Psoas muscle (tissue), 7 donors: ENCODE measurements at regions not wholly inside any gene's neighbourhood (a gene's known extent, or its start where the extent isn't known, plus 50 kb on each side); places are given as distances from the start of the nearest gene placed in this dataset.
A peak's percentile ranks its signal among the peaks of the same experiment; 100 is the strongest.

Source experiments
- ATAC-seq, 4 donors: fragments of 200-7000 bp; cut with Tn5 transposase; one replicate each; pipeline ENCODE4 v1.9.1; 2020; ENCODE audit warnings: moderate library complexity in 3 of 4, mild to moderate bottlenecking in 2 of 4
- DNase-seq, 2 donors: peaks; one replicate each; pipeline ENCODE4 v3.0.0-alpha.2; 2020
- H3K27ac ChIP-seq: fragments of 200-600 bp; one replicate; pipeline ENCODE4 v1.8.0; 2022
- H3K27me3 ChIP-seq, 3 donors: fragments of 200-600 bp in 1 of 3; one replicate each; pipeline versions ENCODE4 v1.6.1 to v1.8.0; 2013 to 2022; ENCODE audit warnings: low read length in 2 of 3, mild to moderate bottlenecking in 2 of 3, moderate library complexity in 1 of 3; ENCODE audit not compliant: insufficient read depth in 3 of 3
- H3K36me3 ChIP-seq, 2 donors: fragments of 200-600 bp in 1 of 2; one replicate each; pipeline versions ENCODE4 v1.6.1 to v1.8.0; 2013 to 2022; ENCODE audit warnings: low read depth in 1 of 2, mild to moderate bottlenecking in 1 of 2, moderate library complexity in 1 of 2; ENCODE audit not compliant: insufficient read depth in 1 of 2
- H3K4me1 ChIP-seq: fragments of 200-600 bp; one replicate; pipeline ENCODE4 v1.8.0; 2022
- H3K4me3 ChIP-seq: fragments of 200-600 bp; one replicate; pipeline ENCODE4 v1.8.0; 2022; ENCODE audit warnings: mild to moderate bottlenecking
- H3K9me3 ChIP-seq: fragments of 200-600 bp; one replicate; pipeline ENCODE4 v1.8.0; 2022
- WGBS, 3 donors: extraction: QIAGEN DNeasy Blood & Tissue Kit; methylation state at CpG; one replicate each; pipeline versions ENCODE4 v1.1.6 to v1.1.7; 2013; 5-methylcytosine and 5-hydroxymethylcytosine counted together
- intact Hi-C, 2 donors: fragments of 100-400 bp; cut with DNase I; formaldehyde crosslinking; loops; one replicate each; pipeline versions ENCODE4 v1.11.0 to v1.14.2; 2022
- TF ChIP-seq, protein P1 (sequence below): fragments of 200-600 bp; IDR thresholded peaks from one replicate; pipeline ENCODE4 v1.8.0; 2022; ENCODE audit warnings: antibody characterized with exemption
- donor health status: healthy with polysubstance abuse.
- donor health status: DM: no; HTN: no; CAD: no; lungs with moderate emphysema.
- donor health status: Bipolar disorder and iron deficiency.
- donor health status: healthy.
- donor health status: DM: yes; HTN: yes; CAD: no.
- donor health status: DM: no; HTN: no; CAD: no.
- donor health status: DM: yes; HTN: yes; CAD: no.

DNA sequence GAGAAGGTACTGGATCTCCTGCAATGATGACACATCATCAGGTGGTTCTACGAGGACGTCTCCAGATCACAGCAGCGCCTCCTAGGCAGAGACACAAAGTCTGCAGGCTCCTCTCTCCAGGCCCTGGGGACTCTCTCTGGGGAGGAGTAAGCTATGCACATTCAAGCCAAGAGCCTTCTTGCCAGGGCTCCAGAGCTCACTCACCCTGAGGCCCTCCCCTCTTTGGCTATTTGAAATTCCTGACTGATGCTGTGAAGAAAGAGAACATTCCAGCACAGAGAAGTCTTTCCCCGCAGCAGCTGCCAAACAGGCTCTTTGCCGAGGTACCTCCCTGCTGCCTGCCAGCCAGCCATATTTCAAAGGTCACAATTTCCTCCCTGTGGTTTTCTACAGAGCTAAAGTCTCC is 204.9 kb downstream of the CSNK2A3 start:
- Histone ChIP-seq H3K36me3 (no peaks in the 10 kb centered on the region), H3K4me3 (no peak overlapping the region), H3K4me1 (peaks cover 18% of the 10 kb centered on the region), H3K27me3 (no peaks in the 10 kb centered on the region), H3K9me3 (no peaks in the 10 kb centered on the region), H3K27ac (peak overlapping the region; percentile 46)
- TF ChIP-seq, protein P1, sequence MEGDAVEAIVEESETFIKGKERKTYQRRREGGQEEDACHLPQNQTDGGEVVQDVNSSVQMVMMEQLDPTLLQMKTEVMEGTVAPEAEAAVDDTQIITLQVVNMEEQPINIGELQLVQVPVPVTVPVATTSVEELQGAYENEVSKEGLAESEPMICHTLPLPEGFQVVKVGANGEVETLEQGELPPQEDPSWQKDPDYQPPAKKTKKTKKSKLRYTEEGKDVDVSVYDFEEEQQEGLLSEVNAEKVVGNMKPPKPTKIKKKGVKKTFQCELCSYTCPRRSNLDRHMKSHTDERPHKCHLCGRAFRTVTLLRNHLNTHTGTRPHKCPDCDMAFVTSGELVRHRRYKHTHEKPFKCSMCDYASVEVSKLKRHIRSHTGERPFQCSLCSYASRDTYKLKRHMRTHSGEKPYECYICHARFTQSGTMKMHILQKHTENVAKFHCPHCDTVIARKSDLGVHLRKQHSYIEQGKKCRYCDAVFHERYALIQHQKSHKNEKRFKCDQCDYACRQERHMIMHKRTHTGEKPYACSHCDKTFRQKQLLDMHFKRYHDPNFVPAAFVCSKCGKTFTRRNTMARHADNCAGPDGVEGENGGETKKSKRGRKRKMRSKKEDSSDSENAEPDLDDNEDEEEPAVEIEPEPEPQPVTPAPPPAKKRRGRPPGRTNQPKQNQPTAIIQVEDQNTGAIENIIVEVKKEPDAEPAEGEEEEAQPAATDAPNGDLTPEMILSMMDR, result peak; percentile 46
- ATAC-seq (peak; percentile 91 to 95 (median 92)), DNase-seq (peak; percentile 83 to 93)
- WGBS, 3 donors, result 8 to 15% (median 11%) methylated on average over 5 of the region's 5 CpGs
- intact Hi-C loops, result loop anchor here in 1 of 2 donors (5.0 kb wide), 1 partner anchor 91 kb away; no protein-coding TSS in a partner anchor

DNA sequence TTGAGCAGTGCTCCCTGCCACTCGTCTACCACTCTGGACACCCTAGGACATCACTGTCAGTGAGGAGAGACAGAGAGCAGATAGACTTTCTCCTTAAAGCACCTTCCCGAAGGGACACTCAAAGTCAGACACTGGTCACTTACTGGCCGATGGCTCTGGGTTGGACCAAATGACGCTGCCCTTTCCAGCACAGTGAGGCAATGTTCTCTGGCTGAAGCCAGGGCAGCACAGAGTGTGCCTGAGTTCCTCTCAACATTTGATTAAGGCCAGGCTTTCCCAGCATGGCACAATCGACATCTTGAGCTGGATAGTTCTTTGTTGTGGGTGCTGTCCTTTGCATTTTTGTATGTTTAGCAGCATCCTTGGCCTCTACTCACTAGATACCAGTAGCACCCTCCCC is 206.2 kb downstream of the CSNK2A3 start:
- peak overlapping the region; percentile 10 for H3K27ac ChIP-seq
- TF ChIP-seq, protein P1, result no peak
- intact Hi-C loops, result loop anchor here in 1 of 2 donors (5.0 kb wide), 1 partner anchor 90 kb away; no protein-coding TSS in a partner anchor
- ATAC-seq (peak; percentile 67 to 85 (median 82)), DNase-seq (peak; percentile 62 to 88)
- H3K4me1 ChIP-seq, result peaks cover 18% of the 10 kb centered on the region
- no peak overlapping the region for H3K4me3 ChIP-seq
- 21 to 58% (median 32%) methylated on average over 5 of the region's 5 CpGs for WGBS, 3 donors
- H3K9me3 ChIP-seq, result no peaks in the 10 kb centered on the region
- no peaks in the 10 kb centered on the region for H3K27me3 ChIP-seq
- no peaks in the 10 kb centered on the region for H3K36me3 ChIP-seq

DNA sequence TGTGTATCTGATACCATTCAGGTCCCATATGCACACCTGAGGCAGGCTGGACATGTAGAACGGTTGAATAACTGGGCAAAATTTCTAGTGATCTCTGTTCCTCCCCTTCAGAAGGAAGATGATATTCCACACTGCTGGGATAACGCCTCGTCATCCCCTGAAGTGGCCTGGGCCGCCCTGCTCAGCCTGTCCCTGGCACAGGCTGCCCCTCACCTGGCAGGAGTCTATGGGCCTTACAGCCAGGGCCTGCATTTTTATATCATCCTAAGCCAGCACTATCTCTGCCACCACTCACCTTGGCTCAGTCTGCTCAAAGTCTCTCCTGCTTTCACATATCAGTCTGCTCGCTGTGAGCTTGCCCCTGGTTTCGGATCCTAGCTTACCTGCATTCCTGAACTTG is 209.2 kb downstream of the CSNK2A3 start:
- peak in 1 of 2 donors; percentile 74 for DNase-seq
- H3K4me3 ChIP-seq, result no peak overlapping the region
- no peak overlapping the region for H3K27ac ChIP-seq
- intact Hi-C loops, result loop anchor here in 1 of 2 donors (5.0 kb wide), 1 partner anchor 62 kb away; no protein-coding TSS in a partner anchor
- no peaks in the 10 kb centered on the region for H3K9me3 ChIP-seq
- 33 to 42% (median 33%) methylated on average over 6 of the region's 6 CpGs for WGBS, 3 donors
- H3K4me1 ChIP-seq, result peaks cover 24% of the 10 kb centered on the region
- no peaks in the 10 kb centered on the region for H3K27me3 ChIP-seq
- H3K36me3 ChIP-seq, result no peaks in the 10 kb centered on the region
- TF ChIP-seq, protein P1, result no peak
- peak in 3 of 4 donors; percentile 29 to 50 (median 44) for ATAC-seq

DNA sequence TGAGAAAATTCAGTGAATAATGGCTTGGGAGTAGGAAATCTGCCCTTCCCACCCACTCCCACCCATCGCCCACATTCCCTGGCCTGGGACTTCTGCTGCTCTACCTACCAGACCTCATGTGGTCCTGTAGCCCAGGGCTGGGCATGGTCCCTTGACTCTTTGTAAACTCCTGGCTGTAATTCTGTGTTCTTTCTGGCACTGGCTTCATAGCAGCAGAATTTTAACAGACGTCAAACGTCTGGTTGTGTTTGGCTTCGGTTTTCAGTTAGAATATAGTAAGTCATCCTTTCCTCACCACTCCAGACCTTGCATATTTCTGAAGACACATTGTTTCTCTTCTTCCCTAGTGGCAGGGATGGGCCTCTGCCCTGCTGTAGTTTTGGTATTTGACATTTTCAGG is 210.6 kb downstream of the CSNK2A3 start:
- Histone ChIP-seq H3K4me1 (peaks cover 18% of the 10 kb centered on the region), H3K4me3 (no peak overlapping the region), H3K27me3 (no peaks in the 10 kb centered on the region), H3K36me3 (no peaks in the 10 kb centered on the region), H3K9me3 (no peaks in the 10 kb centered on the region), H3K27ac (no peak overlapping the region)
- TF ChIP-seq, protein P1, result no peak
- 44 to 60% (median 46%) methylated on average over 4 of the region's 4 CpGs for WGBS, 3 donors
- intact Hi-C loops, result loop anchor here in 1 of 2 donors (5.0 kb wide), 1 partner anchor 60 kb away; no protein-coding TSS in a partner anchor
- DNase-seq (no peak), ATAC-seq (no peak)

DNA sequence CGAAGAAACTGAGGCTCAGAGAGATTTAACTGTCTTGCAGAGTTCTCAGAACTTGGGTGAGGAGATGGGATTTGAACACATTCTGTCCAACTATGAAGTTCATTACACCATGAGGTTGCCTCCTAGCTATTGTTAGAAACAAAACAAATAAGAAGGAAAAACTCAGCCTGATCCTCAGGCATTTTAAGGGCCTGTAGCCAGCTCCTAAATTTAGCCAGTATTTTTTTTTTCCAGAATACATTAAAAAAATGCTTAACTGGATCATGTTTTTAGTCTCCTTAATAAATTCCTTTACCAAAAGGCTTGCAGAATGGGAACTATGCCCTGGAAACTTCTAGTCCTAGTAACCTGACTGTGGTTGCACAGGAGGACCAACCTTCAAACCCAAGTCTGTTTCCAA is 212.0 kb downstream of the CSNK2A3 start:
- no peaks in the 10 kb centered on the region for H3K36me3 ChIP-seq
- H3K4me3 ChIP-seq, result no peak overlapping the region
- no peak overlapping the region for H3K27ac ChIP-seq
- intact Hi-C loops, result loop anchor here in 1 of 2 donors (5.0 kb wide), 1 partner anchor 59 kb away; no protein-coding TSS in a partner anchor
- H3K9me3 ChIP-seq, result no peaks in the 10 kb centered on the region
- DNase-seq (no peak), ATAC-seq (no peak)
- H3K27me3 ChIP-seq, result no peaks in the 10 kb centered on the region
- H3K4me1 ChIP-seq, result peaks cover 18% of the 10 kb centered on the region
- WGBS, 3 donors, result 64 to 85% (median 81%) methylated on average over 1 of the region's 1 CpG
- TF ChIP-seq, protein P1, result no peak
